DMS 273 (cell line): ENCODE measurements at regions not wholly inside any gene's neighbourhood (a gene's known extent, or its start where the extent isn't known, plus 50 kb on each side); places are given as distances from the start of the nearest gene placed in this dataset.
A peak's percentile ranks its signal among the peaks of the same experiment; 100 is the strongest.

Experiments used
- DNase-seq: peaks from one replicate; lab custom pipeline; 2025; ENCODE audit not compliant: unreplicated experiment; lab: John Stamatoyannopoulos, UW

DNA sequence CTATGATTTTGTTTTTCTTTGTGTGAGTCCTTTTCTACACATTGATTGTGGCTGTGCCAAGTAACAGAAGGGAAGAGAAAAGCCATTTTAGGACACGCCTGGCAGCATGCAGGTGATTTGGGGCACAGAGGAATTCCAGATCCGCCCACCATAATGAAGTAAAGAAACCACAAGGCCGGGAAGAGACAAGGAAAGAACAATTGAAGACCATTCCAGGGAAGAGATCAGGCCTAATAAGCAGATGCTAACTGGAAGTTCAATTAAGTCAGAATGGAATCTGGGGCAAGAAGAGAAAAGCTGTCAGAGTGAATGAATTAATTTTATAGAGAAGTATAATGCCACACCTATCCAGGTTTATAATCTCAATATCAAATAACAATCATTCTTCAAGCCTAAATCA is 110.2 kb upstream of the ISL1 start:
- no peak for DNase-seq

DNA sequence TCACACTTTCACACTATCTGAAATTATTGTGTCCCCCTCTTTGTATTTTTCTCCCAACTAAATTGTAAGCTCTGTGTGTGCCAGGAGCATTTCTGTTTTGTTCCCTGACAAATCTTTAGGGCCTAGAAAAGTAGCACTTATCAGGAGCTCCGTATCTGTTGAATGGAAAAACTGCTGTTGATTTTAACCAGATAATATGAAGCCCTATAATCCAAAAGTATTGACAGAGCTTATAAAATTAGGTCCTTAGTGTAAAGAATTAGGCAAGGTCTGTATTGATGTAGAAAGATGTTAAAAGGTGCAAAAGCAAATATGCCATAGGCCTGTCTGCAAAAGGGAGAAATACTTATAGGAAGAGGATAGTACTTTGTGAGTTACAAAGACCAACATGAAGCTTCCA is 109.4 kb upstream of the ISL1 start:
- no peak for DNase-seq

DNA sequence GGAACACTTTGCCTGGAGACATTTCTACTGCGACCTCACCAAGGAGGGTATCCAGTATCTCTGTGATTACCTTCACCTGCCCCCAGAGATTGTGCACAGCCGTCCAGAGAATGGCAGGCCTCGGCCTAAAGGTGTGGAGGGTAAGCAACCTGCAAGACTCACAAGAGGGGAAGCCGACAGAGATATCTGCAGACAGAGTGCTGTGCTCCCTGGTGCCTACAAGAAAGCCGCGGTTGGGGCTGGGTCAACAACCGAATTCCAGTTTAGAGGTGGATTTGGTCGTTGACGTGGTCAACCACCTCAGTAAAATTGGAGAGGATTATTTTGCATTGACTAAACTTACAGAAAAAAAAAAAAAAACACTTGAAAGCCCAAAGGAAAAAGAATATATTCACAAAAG is 107.8 kb upstream of the ISL1 start:
- DNase-seq: no peak

DNA sequence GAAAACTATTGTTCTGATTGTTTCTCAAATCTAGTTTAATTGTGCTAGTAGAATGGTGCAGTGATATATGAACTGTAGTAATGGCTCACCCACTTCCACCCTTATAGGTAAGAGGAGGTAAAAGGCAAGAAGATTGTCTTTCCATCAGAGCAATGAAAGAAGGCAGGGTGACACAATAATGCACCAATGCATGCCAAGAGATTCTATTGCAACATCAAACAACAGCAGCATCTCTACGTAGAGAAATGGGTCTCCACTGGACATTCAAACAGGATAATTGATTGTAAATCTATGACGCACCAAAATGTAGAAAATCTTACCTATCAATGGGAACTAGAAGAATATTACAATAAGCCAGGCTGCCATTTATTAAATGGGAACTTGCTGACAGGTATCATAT is 107.0 kb upstream of the ISL1 start:
- DNase-seq: no peak

DNA sequence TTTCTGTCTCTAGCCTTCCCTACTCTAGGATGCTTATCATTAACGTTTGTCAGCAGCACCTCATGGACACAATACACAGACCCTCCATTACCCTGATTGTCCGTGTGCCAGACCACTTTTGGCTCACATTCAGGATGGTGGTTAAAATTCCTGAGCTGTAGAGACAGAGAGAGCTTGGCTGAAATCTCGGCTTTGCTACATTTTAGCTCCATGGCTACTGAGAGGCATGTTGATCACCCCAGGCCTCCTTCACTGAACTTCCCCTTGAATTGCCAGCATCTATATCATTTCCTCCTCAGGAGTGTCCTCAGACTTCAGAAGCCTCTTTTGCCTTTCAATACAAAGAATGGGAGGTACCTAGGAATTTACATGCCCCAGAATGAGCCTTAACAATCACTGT is 104.7 kb upstream of the ISL1 start:
- DNase-seq: no peak

DNA sequence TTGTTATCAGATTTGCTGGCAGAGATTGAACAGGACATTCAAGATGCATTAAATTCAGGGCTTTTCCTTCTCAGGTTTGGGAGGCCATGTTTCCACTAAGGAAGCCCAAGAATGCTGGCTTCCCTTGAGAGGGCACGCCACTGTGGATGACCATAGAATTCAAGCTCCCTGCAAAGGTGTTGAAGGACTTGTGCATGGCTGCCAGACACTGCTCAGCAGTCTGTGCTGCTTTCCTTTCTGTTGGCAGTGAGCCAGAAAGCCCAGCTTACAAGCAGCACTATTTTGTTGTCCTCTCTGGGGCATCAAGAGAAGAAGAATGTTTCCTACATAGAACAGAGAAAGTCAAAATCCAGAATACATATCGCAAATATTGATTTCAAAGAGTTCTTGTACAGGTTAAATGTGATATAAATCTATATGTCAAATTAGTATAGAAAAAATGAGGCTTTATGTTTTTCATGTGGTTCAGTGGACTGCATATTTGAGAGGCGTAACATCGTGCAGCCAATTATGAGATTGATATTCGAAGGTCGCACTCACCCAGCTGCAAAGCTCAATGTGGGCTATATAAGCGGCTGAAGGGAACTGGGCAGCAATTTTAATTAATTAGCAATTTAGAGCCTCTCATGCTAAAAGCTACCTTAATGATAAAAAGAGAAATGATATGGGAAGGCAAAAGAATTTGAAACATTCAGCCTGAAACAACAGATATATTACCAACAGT is 103.1 kb upstream of the ISL1 start:
- DNase-seq: peak; percentile 0

DNA sequence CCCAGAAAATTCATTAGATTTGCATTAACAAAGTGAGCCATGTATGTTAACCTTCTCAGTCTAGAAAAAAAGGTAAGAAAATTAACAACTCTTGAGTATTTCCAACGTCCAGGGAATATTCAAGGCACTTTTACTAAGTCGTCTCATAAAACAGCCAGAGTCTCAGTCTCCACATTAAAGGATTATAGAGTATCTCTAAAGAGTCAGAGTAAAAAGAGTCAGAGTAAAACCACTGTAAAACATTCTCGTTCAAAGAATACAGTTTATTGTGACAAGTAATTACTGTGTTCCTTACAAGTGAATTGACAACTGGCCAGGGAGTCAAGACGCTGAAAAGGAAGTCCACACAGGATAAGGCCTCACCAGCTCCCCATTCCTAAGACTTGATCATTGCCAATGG is 97.2 kb upstream of the ISL1 start:
- DNase-seq: no peak

DNA sequence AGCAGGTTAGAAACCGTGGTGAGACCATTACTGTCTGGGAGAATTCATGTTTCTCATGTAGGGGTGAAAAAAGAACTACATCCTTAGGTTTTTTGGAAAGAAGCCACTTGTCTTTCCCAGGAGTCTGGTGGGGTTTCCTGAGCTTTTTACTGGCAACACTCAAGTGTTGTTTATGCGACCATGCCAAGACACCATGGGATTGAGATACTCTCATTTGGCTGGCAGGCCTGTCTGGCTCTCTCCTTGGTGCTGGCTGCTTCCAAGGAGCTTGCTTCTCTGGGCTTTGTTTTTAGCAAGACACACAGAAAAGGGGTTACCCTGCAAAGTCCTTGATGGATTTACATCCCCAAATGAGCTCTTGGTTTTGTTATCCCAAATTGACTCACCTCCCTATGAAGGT is 80.9 kb upstream of the ISL1 start:
- no peak for DNase-seq

DNA sequence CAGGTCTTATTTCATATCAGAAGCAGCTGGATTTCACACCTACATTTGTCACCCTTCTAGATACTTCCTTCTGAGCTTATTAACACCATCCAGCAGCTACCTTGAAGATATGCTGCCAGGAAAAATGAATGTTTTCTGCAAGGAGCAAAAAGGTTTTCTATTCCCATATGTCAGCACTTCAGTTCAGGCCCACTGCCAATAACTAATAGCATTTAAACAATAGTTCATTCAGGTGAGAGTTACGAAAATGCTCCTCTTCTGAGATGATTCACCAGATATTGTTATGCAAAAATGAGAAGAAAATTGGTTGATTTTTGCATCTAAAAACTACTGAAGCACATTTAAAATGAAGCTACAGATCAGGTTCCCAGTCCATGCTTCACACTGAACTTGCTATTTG is 56.4 kb upstream of the ISL1 start:
- no peak for DNase-seq
